Nucleus accumbens (tissue), 56 donors: ENCODE measurements at regions not wholly inside any gene's neighbourhood (a gene's known extent, or its start where the extent isn't known, plus 50 kb on each side); places are given as distances from the start of the nearest gene placed in this dataset.
"Not testable (repeated sequence)": the region's sequence is repeated elsewhere in the genome, so short reads cannot be mapped to it uniquely, and the experiment has no call there.

Source experiments
- DNase-seq, 56 donors: peaks; one replicate each; lab custom pipeline; 2025; lab: John Stamatoyannopoulos, UW

DNA sequence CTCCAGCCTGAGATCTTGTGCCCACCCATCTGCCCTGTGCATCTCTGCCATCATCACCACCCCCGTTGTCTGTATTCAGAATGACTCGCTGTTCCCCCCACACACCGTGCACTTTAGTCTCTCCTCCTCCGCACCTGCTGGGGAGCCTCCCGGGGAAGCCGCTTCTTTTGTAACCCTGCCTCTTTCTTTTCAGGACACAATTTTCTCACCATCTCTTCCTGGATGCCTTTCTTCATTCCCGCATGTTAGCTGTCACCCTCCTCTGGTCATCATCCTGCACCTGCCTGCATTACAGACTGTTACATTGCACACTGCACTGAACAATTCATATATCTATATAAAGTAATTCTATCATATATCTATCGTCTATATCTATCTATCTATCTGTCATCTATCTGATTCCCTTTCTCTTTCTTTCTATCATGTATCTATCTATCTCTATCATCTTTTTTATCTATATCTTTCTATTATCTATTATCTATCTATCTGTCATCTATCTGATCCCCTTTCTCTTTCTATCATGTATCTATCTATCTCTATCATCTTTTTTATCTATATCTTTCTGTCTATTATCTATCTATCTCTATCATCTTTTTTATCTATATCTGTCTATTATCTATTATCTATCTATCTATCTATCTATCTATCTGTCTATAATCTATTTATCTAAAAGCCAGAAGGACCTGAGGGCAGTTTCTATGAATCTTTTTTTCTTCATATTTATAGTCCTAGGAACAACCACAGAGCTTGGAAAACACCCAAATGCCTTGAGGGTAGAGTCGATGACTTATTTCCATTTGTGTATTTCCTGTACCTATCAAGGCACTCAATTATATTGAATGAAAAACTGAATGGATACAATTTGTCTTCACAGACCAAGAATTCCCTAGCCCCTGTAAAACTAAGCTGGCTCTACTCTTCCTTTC lies 642.5 kb downstream of the ACTR3B start:
- DNase-seq: peak in 19 of 56 donors; percentile 2 to 48 (median 11)

DNA sequence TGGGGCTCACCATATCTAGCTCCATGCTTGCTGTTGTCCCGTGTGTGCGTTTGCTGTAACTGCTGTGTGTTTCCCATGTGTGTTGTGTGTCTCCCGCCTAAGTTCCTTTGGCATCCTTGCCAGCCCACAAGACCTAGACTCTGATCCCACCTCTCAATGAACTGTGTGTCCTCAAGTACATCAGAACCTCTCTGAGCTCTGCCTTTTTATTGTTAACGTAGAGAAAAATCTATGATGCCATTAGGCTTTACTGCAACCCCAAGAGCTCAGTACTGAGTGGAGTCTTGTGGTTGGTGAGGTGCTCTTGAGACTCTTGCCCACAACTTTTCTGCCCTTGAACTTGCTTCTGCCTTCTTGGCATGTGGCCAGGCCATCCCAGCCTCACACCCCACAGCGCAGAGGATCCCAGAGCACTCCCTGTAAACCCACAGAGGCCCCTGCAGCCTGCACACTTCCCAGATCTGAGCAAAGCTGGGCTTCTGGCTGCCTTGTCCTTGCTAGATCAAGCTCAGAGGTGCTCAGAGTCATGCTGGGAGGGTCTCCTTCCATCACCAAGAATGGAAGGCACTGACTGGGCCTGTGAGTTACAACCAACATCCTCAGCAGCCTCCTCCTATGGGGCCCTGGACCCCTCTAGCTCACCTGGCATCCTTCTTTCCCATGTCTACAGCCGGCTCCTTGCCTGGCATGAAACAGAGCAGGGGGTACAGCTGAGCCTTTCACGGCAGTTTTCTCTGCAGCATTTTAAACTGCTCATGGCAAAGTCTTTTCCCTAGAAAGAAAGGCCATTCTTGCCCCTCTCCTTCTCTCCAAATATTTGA lies 643.4 kb downstream of the ACTR3B start:
- DNase-seq: no peak

DNA sequence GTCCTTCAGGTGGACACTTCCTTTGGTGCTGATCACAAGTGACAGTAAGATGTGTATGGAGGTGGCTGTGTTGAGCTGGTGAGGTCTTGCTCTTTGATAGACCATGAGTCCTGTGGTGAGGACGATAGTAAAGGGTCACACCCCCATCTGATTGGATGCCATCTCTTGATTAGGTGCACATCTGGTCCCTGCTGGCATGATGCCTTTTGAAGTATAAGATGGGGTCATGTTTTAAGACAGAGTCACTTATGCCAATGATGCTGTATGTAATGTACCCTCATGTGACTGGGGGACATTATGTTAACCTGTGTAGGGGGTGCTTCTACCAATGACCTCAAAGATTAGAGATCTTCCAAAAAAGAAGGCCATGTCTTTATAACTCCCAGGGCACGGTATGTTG lies 644.6 kb downstream of the ACTR3B start:
- DNase-seq: no peak

DNA sequence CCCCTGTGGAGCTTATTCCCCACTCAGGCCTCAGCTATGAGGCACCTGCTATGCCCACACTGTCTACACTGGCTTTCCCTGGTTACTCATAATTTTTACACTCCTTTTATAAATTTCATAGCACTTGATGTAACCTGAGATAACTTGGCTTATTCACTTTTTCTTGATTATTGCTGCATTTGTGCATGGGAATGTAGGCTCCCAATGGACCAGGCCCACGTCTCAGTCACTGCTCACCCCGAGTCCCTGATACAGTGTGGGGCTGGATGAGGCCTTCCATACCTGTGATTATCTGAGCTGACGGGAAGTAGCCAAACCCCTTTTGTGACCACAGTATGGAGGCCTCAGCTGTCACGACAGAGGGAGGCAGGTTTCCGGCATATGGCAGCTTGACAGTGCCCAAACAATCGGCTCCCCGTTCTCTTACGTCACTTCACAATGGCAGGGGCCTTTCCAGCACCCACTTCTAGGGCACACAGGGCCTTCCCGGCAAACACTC lies 645.3 kb downstream of the ACTR3B start:
- DNase-seq: no peak

DNA sequence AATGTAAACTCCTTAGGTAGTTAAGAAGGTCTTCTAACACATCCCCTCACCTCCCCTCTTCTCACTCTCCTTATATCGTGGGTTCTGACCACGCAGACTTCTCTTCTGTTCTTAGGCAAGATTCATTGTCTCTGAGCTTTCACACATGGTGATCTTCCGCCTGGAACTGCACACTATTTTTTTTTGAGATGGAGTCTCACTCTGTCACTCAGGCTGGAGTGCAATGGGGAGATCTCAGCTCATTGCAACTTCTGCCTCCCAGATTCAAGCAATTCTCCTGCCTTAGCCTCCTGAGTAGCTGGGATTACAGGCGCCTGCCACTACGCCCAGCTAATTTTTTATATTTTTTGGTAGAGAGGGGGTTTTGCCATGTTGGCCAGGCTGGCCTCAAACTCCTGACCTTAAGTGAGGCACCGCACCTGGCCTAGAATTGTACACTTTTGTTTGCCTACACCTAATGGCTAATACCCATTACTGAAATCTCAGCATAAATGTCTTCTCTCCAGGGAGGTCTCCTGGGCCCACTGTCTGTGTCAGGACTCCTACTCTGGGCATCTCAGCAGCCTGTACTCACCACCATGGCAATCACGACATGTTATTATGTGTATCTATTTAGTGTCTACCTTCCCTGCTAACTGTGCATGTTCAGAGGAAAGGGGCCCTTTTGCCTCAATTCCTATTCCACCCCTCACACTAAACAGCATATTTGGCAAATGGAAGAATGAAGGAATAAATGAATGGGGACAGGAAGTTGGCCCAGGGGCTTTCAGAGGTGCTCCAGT lies 646.3 kb upstream of the DPP6 start:
- no peak for DNase-seq

DNA sequence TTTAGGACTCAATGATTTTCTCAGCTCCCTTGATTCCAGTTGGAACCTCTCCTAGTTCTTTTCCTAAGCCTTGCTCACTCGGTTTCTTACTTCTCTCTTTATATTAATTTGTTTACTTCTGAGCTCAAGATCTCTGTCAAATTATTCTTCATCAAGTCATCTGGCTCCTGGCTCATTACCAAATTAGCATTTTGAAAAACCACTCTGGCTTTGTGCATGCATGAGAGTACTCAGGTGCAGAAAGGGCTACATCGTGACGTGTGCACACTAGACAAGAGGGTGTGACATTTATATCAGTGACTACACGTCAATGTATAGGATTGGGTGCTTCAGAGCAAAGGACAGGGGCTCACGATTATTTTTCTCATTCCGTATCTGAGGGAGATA lies 645.7 kb upstream of the DPP6 start:
- no peak for DNase-seq

DNA sequence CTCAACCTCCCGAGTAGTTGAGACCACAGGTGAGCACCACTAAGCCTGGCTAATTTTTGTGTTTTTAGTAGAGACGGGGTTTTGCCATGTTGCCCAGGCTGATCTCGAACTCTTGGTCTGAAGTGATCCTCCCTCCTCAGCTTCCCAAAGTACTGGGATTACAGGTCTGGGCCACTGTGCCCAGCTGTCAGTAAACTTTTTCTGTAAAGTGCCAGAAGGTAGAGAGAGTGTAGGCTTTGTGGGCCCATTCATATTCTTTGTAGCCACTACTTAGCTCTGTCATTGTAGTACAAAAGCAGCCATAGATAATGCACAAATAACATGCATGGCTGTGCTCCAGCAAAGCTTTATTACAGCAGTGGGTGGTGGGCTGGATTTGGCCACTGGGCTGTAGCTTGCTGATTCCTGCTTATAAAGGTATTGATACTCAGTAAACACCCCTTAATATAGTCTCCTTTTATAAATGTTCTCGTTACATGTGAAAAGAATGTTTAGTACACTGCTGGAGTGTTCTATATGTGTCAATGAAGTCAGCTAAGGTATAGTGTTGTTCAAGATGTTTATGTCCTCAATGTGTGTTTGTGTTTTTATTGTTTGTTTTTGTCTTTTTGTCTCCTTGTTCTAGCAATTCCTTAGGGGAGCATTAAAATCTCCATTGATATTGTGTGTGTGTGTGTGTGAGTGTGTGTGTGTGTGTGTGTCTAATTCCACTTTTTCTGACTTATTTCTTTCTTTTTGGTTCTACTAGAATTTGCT lies 644.7 kb upstream of the DPP6 start:
- no peak for DNase-seq

DNA sequence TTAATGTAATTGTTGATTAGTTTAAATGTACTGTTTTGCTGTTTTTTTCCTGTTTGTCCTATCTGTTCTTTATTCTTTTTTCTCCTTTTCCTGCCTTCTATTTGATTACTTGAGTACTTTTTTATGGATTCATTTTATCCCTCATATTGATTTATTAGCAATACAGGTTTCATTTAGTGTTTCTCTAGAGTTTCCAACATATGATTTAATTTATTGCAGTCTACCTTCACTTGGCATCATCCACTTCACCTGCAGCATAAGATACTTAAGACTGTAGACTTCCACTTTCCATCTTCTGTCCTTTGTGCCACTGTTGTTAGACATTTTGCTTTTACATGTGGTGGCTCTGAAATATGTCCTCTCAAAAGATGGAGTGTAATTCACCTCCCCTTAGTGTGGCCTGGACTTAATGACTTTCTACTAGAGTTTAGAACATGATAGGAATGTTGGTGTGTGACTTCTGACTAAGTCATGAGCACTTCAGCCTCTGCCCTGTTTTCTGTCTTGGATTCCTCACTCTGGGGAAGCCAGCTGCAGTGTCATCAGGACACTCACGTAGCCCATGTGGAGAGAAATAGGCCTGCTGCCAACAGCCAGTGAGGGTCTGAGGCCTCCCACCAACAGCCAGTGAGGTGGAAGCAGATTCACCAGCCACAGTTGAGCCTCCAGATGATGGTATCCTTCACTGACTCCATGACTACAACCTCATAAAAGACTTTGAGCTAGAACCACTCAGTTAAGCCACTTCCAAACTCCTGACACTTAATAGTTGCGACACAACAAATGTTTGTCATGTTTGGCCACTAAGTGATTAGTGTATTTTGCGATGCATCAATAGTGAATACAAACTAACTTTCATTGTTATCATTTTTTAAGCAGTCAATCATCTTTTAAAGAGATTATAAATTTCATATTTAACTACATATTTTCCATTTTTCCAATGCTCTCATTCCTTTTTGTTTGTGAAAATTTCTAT lies 643.5 kb upstream of the DPP6 start:
- no peak for DNase-seq

DNA sequence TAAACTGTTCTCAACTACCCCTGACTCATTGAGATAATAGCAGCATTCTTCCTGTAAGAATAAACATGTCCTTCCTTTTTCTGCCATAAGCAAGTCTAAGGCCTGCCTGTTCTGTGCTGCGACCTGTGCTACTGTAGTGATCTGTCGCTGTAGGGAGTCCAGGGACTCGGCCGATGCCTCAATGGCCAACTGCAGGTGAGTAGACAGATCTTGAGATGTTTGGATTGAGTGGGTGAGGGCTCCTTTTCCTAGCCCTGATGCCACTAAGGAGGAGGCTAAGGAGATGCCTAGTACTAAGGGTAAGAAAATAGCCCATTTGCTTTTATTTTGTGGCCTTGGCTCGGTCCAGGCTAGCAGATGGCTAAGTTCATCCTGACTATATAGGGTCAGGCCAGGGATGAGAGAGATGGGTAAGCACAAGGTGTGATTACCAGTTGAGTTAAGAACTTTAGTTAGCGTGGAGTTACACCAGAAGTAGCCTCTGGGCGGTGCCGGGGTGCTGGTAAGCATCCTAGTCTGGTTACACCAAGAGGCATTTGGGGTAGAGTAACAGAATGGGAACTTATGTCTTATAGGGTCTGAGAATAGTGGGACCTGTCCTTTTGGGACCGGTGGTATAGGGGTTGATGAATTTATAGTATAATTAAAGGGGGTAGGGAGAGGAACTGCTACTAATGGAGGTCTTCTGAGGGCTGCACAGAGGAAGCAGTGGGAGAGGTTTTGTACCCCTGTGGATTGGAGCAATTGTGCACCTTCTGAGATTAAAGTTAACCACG lies 642.4 kb upstream of the DPP6 start:
- not testable (repeated sequence) for DNase-seq

DNA sequence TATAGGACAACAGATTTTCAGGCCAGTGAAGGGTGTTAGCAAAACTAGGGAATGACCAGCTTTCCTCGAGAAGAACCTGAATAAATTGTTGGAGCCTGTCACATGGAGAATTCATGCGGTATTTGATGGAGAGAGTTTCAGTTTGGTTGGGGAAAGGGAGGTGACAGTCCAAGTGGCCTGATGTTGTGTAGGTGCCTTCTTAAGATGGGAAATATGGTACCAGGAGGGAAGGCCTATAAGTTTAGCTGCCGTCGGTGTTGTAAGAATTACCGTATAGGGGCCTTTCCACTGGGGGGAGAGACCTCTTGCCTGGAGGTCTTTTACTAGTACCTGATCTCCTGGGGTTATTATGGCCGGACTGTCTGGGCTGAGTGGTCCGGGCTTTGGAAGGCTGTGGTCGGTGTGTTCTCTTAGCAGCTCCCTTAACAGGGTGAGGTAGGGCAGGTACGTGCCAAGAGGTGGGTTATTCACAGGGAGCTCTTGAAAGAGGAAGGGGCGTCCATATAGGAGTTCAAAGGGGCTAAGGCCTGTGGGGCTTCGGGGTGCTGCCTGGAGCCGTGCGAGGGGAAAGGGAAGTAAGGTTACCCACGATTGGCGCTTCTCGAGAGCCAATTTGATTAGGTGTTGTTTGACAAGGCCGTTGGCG lies 641.1 kb upstream of the DPP6 start:
- DNase-seq: not testable (repeated sequence)

DNA sequence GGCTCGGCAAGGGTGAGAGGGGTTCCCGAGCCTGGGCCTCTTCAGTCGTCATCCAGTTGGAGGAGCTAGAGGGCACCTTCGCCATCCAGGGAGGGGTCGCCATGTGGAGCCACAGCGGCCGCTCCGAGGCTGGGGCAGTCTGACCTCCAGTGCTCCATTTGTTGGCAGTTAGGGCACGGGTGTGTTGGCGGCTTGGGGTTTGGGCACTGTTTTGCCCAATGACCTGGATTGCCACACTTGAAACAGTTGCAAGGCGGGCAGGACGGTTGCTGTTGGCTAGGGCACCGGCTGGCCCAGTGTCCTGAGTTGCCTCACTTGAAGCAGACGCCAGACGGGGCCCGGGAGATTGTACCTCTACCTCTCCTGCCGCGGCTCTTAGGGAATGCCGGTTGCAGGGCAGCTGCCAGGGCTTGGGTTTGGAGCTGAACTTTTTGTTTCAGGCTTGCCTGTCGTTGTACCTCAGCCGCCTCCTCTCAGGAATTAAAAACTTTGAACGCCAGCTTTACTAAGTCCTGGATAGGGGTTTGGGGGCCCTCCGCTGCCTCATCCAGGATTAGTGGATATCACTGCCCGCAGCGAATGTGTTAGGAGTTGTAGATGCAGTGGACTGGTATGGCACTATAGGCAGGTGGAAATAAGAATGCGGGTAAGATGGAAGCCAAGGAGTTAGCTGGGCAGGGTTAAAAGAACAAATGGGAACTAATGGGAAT lies 639.9 kb upstream of the DPP6 start:
- DNase-seq: not testable (repeated sequence)

DNA sequence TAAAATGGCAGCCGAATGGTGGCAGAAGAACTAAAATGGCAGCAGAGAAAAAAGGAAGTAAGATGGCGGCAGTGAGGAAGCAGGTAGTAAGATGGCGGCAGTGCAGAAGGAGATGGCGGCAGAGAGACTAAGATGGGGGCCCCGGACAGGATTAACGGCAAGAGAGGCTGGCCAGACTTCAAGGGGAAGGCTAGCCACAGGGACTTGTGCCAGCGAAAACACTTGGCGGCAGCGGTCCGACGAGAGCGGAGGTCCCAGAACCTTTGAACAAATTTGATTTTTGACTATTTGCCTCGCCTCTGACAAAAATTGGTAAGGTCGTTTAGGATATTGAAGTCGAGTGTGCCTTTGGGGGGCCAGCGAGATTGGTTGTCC lies 639.4 kb upstream of the DPP6 start:
- not testable (repeated sequence) for DNase-seq

DNA sequence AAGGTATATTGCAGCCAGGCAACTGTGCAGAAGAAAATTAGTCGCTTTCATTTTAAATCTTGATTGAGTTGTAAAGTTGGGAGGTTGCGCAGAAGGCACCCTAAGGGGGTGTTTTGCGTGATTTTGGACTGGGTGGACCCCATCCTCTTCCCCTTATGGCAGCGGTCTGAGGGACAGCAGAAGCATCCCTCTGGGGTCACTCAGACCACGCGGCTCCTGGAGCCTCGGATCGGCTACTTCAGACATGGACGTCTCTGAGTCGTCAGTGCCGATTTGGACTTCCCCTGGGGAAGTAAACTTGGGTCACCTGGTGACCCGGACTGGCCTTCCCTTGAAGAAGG lies 639.0 kb upstream of the DPP6 start:
- no peak for DNase-seq

DNA sequence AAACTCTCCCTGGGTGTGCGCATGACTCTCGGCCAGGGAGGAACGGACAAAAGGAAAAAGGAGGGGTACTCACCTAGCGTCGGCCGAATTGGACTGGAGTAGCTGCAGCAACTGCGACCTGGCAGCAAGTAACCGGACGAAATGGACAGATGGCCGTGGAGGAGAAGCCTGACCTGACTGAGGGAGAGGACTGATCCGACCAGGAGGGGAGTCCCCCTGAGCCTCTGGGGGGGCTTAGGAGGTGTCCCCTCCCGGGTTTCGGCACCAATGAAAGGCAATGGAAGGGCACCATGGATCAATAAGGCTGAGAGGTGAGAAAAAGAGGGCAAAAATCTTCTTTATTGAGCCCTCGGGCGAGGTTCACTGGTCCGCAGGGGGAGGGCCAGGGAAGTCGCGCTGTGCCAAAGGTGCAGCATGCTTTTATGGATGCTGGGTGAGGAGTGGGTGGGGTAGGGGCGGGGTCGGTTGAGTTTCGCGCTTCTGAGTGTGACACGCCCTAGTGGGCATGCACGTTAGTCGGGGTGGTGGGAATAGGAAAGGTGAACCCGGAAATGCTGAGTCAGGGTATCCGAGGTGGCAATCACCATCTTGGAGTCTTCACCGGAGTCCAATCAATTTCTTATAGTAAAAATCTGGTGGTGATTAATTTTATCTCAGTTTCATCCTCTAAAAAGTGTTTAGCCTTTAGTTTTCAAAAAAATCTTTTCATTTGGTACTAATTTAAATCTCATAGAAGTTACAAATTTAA lies 638.5 kb upstream of the DPP6 start:
- no peak for DNase-seq

DNA sequence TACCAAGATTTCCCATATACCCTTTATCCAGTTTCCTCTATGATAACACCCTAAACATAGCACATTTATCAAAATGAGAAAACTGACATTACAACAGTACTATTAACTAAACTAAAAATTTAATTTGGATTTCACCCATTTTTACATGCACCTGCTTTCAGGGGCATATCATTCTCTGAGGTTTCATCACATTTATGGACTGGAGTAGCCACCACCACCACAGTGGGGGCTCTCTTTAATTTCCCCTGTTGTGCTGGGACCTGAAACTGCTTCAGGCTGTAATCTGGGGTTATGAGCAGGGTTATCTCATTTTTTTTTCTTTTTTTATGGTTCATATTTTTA lies 637.9 kb upstream of the DPP6 start:
- DNase-seq: no peak

DNA sequence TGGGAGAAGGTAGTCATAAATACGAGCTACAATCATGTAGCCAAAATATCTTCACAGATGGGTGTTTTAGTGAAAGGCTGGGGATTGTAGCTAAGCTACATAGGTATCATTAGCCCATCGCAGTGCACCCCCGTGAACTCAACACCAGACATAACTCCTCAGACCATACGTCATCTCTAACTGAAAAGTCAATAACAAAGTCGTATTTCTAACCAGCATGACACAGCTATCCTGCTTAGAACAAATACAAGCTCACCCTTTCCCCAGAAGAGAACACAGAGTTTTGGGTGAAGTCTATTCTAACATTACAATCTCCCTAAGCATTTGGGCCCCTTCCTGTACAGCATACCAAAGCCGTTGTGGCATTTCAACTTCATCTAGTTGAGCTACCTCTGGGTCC lies 636.6 kb upstream of the DPP6 start:
- no peak for DNase-seq
